Psoas muscle (tissue), 7 donors: ENCODE measurements at regions not wholly inside any gene's neighbourhood (a gene's known extent, or its start where the extent isn't known, plus 50 kb on each side); places are given as distances from the start of the nearest gene placed in this dataset.
"Not testable (repeated sequence)": the region's sequence is repeated elsewhere in the genome, so short reads cannot be mapped to it uniquely, and the experiment has no call there.

Source experiments
- ATAC-seq, 4 donors: fragments of 200-7000 bp; cut with Tn5 transposase; one replicate each; pipeline ENCODE4 v1.9.1; 2020; ENCODE audit warnings: moderate library complexity in 3 of 4, mild to moderate bottlenecking in 2 of 4
- DNase-seq, 2 donors: peaks; one replicate each; pipeline ENCODE4 v3.0.0-alpha.2; 2020
- H3K27ac ChIP-seq: fragments of 200-600 bp; one replicate; pipeline ENCODE4 v1.8.0; 2022
- H3K27me3 ChIP-seq, 3 donors: fragments of 200-600 bp in 1 of 3; one replicate each; pipeline versions ENCODE4 v1.6.1 to v1.8.0; 2013 to 2022; ENCODE audit warnings: low read length in 2 of 3, mild to moderate bottlenecking in 2 of 3, moderate library complexity in 1 of 3; ENCODE audit not compliant: insufficient read depth in 3 of 3
- H3K36me3 ChIP-seq, 2 donors: fragments of 200-600 bp in 1 of 2; one replicate each; pipeline versions ENCODE4 v1.6.1 to v1.8.0; 2013 to 2022; ENCODE audit warnings: low read depth in 1 of 2, mild to moderate bottlenecking in 1 of 2, moderate library complexity in 1 of 2; ENCODE audit not compliant: insufficient read depth in 1 of 2
- H3K4me1 ChIP-seq: fragments of 200-600 bp; one replicate; pipeline ENCODE4 v1.8.0; 2022
- H3K4me3 ChIP-seq: fragments of 200-600 bp; one replicate; pipeline ENCODE4 v1.8.0; 2022; ENCODE audit warnings: mild to moderate bottlenecking
- H3K9me3 ChIP-seq: fragments of 200-600 bp; one replicate; pipeline ENCODE4 v1.8.0; 2022
- WGBS, 3 donors: extraction: QIAGEN DNeasy Blood & Tissue Kit; methylation state at CpG; one replicate each; pipeline versions ENCODE4 v1.1.6 to v1.1.7; 2013; 5-methylcytosine and 5-hydroxymethylcytosine counted together
- intact Hi-C, 2 donors: fragments of 100-400 bp; cut with DNase I; formaldehyde crosslinking; loops; one replicate each; pipeline versions ENCODE4 v1.11.0 to v1.14.2; 2022
- TF ChIP-seq, protein P1 (sequence below): fragments of 200-600 bp; IDR thresholded peaks from one replicate; pipeline ENCODE4 v1.8.0; 2022; ENCODE audit warnings: antibody characterized with exemption
- donor health status: healthy with polysubstance abuse.
- donor health status: DM: no; HTN: no; CAD: no; lungs with moderate emphysema.
- donor health status: Bipolar disorder and iron deficiency.
- donor health status: healthy.
- donor health status: DM: yes; HTN: yes; CAD: no.
- donor health status: DM: no; HTN: no; CAD: no.
- donor health status: DM: yes; HTN: yes; CAD: no.

DNA sequence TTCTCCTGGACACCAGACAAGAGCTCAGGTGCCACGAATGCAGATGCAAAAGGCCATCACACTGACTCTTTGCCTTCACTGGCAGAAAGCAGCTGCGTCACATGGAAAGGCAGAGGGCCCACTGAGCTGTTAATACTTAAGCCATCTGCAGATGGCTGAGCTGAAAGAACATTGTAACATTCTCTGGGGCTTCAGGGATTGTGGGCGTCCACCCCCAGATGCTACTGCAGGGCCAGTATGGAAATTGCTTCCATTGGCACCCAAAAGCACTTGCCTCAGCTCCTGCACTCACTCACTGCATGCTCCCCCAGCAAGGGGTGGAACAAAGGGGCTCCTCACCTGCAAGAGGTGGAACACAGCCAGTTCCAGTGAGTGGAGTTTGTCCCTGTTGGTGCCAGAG lies 1264.6 kb downstream of the REEP3 start:
- H3K4me3 ChIP-seq: no peak overlapping the region
- TF ChIP-seq, protein P1, sequence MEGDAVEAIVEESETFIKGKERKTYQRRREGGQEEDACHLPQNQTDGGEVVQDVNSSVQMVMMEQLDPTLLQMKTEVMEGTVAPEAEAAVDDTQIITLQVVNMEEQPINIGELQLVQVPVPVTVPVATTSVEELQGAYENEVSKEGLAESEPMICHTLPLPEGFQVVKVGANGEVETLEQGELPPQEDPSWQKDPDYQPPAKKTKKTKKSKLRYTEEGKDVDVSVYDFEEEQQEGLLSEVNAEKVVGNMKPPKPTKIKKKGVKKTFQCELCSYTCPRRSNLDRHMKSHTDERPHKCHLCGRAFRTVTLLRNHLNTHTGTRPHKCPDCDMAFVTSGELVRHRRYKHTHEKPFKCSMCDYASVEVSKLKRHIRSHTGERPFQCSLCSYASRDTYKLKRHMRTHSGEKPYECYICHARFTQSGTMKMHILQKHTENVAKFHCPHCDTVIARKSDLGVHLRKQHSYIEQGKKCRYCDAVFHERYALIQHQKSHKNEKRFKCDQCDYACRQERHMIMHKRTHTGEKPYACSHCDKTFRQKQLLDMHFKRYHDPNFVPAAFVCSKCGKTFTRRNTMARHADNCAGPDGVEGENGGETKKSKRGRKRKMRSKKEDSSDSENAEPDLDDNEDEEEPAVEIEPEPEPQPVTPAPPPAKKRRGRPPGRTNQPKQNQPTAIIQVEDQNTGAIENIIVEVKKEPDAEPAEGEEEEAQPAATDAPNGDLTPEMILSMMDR: no peak
- no peaks in the 10 kb centered on the region for H3K4me1 ChIP-seq
- 66 to 75% (median 69%) methylated on average over 3 of the region's 3 CpGs for whole genome bisulfite sequencing, 3 donors
- ATAC-seq (no peak), DNase-seq (no peak)
- H3K9me3 ChIP-seq: no peaks in the 10 kb centered on the region
- no peaks in the 10 kb centered on the region for H3K36me3 ChIP-seq
- intact Hi-C loops: no loop called here
- H3K27me3 ChIP-seq: no peaks in the 10 kb centered on the region
- H3K27ac ChIP-seq: no peak overlapping the region

DNA sequence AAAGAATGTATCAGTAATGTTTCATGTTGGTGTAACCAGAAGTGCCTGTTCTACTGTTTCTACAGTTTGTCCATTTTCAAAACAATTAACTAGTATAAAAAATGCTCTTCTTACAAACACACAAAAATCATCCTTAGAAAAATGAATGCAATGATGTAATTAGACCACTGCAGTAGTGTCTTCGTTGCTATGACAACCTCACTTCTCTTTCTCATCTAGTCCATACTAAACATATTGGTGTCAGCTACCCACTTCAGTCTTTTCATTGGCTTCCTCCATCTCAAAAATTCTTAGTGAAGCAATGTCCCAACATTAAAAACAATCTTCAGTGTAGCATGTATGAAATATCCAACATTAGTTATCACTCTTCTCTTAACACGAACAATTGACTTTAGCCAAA lies 1265.8 kb downstream of the REEP3 start:
- 76 to 90% (median 81%) methylated on average over 2 of the region's 2 CpGs for WGBS, 3 donors
- intact Hi-C loops: no loop called here
- Histone ChIP-seq H3K4me1 (no peaks in the 10 kb centered on the region), H3K27me3 (no peaks in the 10 kb centered on the region), H3K4me3 (no peak overlapping the region), H3K27ac (no peak overlapping the region), H3K36me3 (no peaks in the 10 kb centered on the region), H3K9me3 (no peaks in the 10 kb centered on the region)
- TF ChIP-seq, protein P1: no peak
- ATAC-seq: no peak
- DNase-seq: no peak

DNA sequence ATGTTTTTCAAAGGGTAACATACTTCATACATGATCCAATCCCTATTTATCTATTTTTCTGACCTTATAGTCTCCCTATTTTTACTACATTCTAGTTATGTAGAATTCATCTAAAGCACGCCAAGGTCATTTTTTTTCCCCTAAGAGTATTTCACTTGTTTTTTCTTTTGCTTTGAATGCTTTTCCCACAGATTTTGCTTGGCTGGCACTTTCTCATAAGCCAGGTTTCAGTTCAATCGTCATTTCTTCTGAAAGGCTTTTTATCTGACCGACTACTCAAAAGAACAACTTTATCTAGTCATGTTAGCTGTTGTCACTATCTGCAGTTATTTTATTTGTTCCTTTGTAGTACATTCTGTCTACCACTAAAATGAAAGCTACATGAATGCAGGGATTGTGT lies 1274.6 kb downstream of the REEP3 start:
- no peaks in the 10 kb centered on the region for H3K9me3 ChIP-seq
- no peaks in the 10 kb centered on the region for H3K27me3 ChIP-seq
- H3K36me3 ChIP-seq: no peaks in the 10 kb centered on the region
- no peak overlapping the region for H3K27ac ChIP-seq
- TF ChIP-seq, protein P1: no peak
- no peaks in the 10 kb centered on the region for H3K4me1 ChIP-seq
- intact Hi-C loops: no loop called here
- DNase-seq (no peak), ATAC-seq (no peak)
- 66 to 83% (median 72%) methylated on average over 3 of the region's 3 CpGs for WGBS, 3 donors
- H3K4me3 ChIP-seq: no peak overlapping the region

DNA sequence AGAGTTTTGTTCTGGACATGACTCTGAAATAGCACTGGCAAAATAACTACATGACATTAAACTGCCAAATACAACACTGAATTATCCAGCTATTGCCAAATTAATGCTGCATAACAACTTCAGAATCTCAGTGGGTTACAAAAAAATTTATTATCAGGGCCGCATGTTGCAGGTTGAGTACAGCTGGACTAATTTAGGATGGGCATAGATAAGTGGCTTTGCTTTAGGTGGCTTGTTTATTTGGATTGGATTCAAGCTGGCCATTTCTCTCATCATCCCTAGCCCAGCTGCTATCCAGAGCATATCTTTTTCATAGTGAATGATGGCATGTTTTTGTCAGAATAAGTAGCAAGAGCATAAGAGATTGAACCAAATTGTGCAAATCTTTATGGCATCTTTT lies 1277.1 kb downstream of the REEP3 start:
- no peak overlapping the region for H3K27ac ChIP-seq
- intact Hi-C loops: no loop called here
- no peak overlapping the region for H3K4me3 ChIP-seq
- no peaks in the 10 kb centered on the region for H3K27me3 ChIP-seq
- 17 to 37% (median 18%) methylated on average over 1 of the region's 1 CpG for WGBS, 3 donors
- ATAC-seq (no peak), DNase-seq (no peak)
- H3K4me1 ChIP-seq: no peaks in the 10 kb centered on the region
- TF ChIP-seq, protein P1: no peak
- no peaks in the 10 kb centered on the region for H3K9me3 ChIP-seq
- H3K36me3 ChIP-seq: no peaks in the 10 kb centered on the region

DNA sequence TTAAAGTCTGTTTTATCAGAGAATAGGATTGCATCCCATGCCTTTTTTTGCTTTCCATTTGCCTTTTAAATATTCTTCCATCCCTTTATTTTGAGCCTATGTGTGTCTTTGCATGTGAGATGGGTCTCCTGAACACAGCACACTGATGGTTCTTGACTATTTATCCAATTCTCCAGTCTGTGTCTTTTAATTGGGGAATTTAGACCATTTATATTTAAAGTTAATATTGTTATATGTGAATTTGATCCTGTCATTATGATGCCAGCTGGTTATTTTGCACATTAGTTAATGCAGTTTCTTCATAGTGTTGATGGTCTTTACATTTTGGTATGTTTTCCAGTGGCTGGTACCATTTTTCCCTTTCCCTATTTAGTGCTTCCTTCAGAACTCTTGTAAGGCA lies 1287.0 kb downstream of the REEP3 start:
- intact Hi-C loops, H3K4me3 ChIP-seq, H3K36me3 ChIP-seq, ATAC-seq, H3K9me3 ChIP-seq, H3K27ac ChIP-seq, H3K4me1 ChIP-seq, H3K27me3 ChIP-seq, DNase-seq: not testable (repeated sequence)

DNA sequence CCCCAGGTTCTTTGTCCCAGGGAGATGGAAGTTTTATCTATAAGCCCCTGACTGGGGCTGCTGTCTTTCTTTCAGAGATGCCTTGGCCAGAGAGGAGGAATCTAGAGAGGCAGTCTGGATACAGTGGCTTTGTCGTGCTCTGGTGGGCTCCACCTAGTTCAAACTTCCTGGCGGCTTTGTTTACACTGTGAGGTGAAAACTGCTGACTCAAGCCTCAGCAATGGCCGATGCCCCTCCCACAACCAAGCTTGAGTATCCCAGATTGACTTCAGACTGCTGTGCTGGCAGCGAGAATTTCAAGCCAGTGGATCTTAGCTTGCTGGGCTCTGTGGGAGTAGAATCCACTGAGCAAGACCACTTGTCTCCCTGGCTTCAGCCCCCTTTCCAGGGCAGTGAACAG lies 1288.8 kb downstream of the REEP3 start:
- DNase-seq, H3K27me3 ChIP-seq, H3K4me1 ChIP-seq, H3K9me3 ChIP-seq, H3K27ac ChIP-seq, intact Hi-C loops, H3K4me3 ChIP-seq, H3K36me3 ChIP-seq, ATAC-seq: not testable (repeated sequence)
- 67 to 76% (median 72%) methylated on average over 4 of the region's 4 CpGs for WGBS, 3 donors
